ENCODE measurements at regions not wholly inside any gene's neighbourhood (a gene's known extent, or its start where the extent isn't known, plus 50 kb on each side); places are given as distances from the start of the nearest gene placed in this dataset.

- Histone ChIP-seq H3K36me3 (ENCODE audit: control insufficient read depth, low read length) (no peaks in the 10 kb centered on the region), H3K4me3 (ENCODE audit: low read length) (no peak overlapping the region), H3K9me2 (replicated peaks; ENCODE audit: control insufficient read depth, low read length) (no peaks in the 10 kb centered on the region), H3K4me1 (ENCODE audit: control insufficient read depth, low read length) (no peaks in the 10 kb centered on the region), H4K20me1 (ENCODE audit: control insufficient read depth, insufficient read depth, low read depth, low read length) (no peaks in the 10 kb centered on the region), H3K9me3 (ENCODE audit: control insufficient read depth, insufficient read depth, low read length) (no peaks in the 10 kb centered on the region), H3K27me3 (ENCODE audit: control insufficient read depth, low read length) (no peaks in the 10 kb centered on the region), H3K79me2 (ENCODE audit: control insufficient read depth, low read length) (no peaks in the 10 kb centered on the region), H3K27ac (ENCODE audit: low read depth, low read length) (no peak overlapping the region), H3F3A (ENCODE audit: control insufficient read depth, insufficient read depth) (no peaks in the 10 kb centered on the region), H3K4me2 (ENCODE audit: low read length) (no peak overlapping the region)
- TF ChIP-seq EZH2phosphoT487 (IDR thresholded peaks at IDR 0.05; ENCODE audit: borderline replicate concordance, low read length) (no peak), CTCF (IDR thresholded peaks at IDR 0.05; ENCODE audit: low read depth, low read length, poor library complexity, severe bottlenecking) (no peak)
Observed at GRCh38 chr5:62155988-62156387, 150.0 kb upstream of the KIF2A start.

- TF ChIP-seq EZH2phosphoT487 (IDR thresholded peaks at IDR 0.05; ENCODE audit: borderline replicate concordance, low read length): no peak
- no peak for TF ChIP-seq CTCF (IDR thresholded peaks at IDR 0.05; ENCODE audit: low read depth, low read length, poor library complexity, severe bottlenecking)
Observed at GRCh38 chr5:62167561-62168057, 138.4 kb upstream of the KIF2A start.

DNA sequence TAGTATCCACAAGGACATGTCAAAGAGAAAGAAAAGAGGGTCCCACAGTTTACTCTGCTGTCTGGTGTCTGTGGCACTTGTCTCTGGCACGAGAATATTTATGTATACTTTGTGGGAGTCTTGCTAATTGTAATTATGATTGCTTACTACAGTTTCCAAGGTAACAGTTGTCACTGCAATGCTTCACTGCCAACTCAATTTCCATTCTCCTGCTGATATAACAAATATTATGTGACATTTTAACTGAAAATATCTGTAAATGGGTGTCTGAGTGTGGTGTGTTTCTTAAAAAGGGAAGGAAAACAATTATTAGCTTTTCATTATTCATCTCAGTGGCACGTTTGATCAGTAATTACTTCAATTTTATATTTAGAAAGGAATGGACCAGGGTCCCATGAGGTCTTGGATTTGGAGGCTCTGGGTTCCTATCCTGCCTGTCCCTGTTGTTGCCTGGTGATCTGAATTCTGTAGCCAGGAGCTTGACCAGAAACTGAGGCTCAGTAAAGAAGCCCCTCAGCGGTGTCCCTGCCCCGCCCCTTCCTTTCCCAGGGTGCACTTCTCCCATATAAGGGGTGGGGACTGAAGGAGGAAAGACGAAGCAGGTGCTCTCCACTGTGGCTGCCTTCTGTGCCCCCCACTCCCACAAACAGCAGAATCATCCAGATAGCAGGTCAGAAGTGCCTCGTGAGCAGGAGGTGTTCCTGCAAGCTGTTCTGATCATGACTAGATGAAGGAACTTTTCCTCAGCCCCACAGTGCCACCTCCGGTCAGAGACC, 137.3 kb upstream of the KIF2A start:
- no peak overlapping the region for H3K27ac ChIP-seq (ENCODE audit: low read depth, low read length)
- H3K4me3 ChIP-seq (ENCODE audit: low read length): no peak overlapping the region
- no peak overlapping the region; the same call in 1 of the 2 replicates for H3K4me2 ChIP-seq (ENCODE audit: low read length)
- TF ChIP-seq CTCF (IDR thresholded peaks at IDR 0.05; ENCODE audit: low read depth, low read length, poor library complexity, severe bottlenecking) (no peak), EZH2phosphoT487 (IDR thresholded peaks at IDR 0.05; ENCODE audit: borderline replicate concordance, low read length) (no peak)
- H3K9me2 ChIP-seq (replicated peaks; ENCODE audit: control insufficient read depth, low read length): no peaks in the 10 kb centered on the region
- no peaks in the 10 kb centered on the region for H4K20me1 ChIP-seq (ENCODE audit: control insufficient read depth, insufficient read depth, low read depth, low read length)
- H3K9me3 ChIP-seq (ENCODE audit: control insufficient read depth, insufficient read depth, low read length): no peaks in the 10 kb centered on the region
- H3K27me3 ChIP-seq (ENCODE audit: control insufficient read depth, low read length): no peaks in the 10 kb centered on the region
- H3F3A ChIP-seq (ENCODE audit: control insufficient read depth, insufficient read depth): no peaks in the 10 kb centered on the region
- H3K36me3 ChIP-seq (ENCODE audit: control insufficient read depth, low read length): no peaks in the 10 kb centered on the region
- no peaks in the 10 kb centered on the region for H3K4me1 ChIP-seq (ENCODE audit: control insufficient read depth, low read length)
- no peaks in the 10 kb centered on the region for H3K79me2 ChIP-seq (ENCODE audit: control insufficient read depth, low read length)

More at GRCh38 chr5:62167561-62168057, 138.4 kb upstream of the KIF2A start:
- H3K4me2 ChIP-seq (ENCODE audit: low read length): no peak overlapping the region
- no peaks in the 10 kb centered on the region for H3F3A ChIP-seq (ENCODE audit: control insufficient read depth, insufficient read depth)
- H3K9me3 ChIP-seq (ENCODE audit: control insufficient read depth, insufficient read depth, low read length): peaks cover 6% of the 10 kb centered on the region; the same call in 1 of the 2 replicates
- H3K27ac ChIP-seq (ENCODE audit: low read depth, low read length): no peak overlapping the region
- no peaks in the 10 kb centered on the region for H4K20me1 ChIP-seq (ENCODE audit: control insufficient read depth, insufficient read depth, low read depth, low read length)
- H3K9me2 ChIP-seq (replicated peaks; ENCODE audit: control insufficient read depth, low read length): no peaks in the 10 kb centered on the region
- no peaks in the 10 kb centered on the region for H3K27me3 ChIP-seq (ENCODE audit: control insufficient read depth, low read length)
- H3K36me3 ChIP-seq (ENCODE audit: control insufficient read depth, low read length): no peaks in the 10 kb centered on the region
- no peaks in the 10 kb centered on the region for H3K4me1 ChIP-seq (ENCODE audit: control insufficient read depth, low read length)
- H3K4me3 ChIP-seq (ENCODE audit: low read length): no peak overlapping the region
- H3K79me2 ChIP-seq (ENCODE audit: control insufficient read depth, low read length): no peaks in the 10 kb centered on the region

All from DOHH2 (cell line).